Activated naive CD8-positive, alpha-beta T cell treated with anti-CD3 and anti-CD28 coated beads, Interleukin-2, amount 50 U/mL, for 16 hours (primary cell): ENCODE measurements at regions not wholly inside any gene's neighbourhood (a gene's known extent, or its start where the extent isn't known, plus 50 kb on each side); places are given as distances from the start of the nearest gene placed in this dataset.
"Not testable (repeated sequence)": the region's sequence is repeated elsewhere in the genome, so short reads cannot be mapped to it uniquely, and the experiment has no call there.

Experiments used
- DNase-seq: peaks from one replicate; pipeline ENCODE4 v3.0.0-alpha.2; 2020; ENCODE audit warnings: low read depth, low spot score

GRCh38 chr16:17748044-17748719, 277.4 kb upstream of the XYLT1 start:
- no peak for DNase-seq

- DNase-seq: no peak
Observed at GRCh38 chr16:17747081-17747756, 276.5 kb upstream of the XYLT1 start.

GRCh38 chr16:17744921-17745572, 274.3 kb upstream of the XYLT1 start:
- no peak for DNase-seq

GRCh38 chr16:17743578-17743977, 272.8 kb upstream of the XYLT1 start:
- DNase-seq: no peak

GRCh38 chr16:17743158-17743557, 272.4 kb upstream of the XYLT1 start:
- no peak for DNase-seq

- DNase-seq: not testable (repeated sequence)
Observed at GRCh38 chr16:17735099-17735498, 264.3 kb upstream of the XYLT1 start.

- DNase-seq: no peak
Observed at GRCh38 chr16:17729820-17730219, 259.1 kb upstream of the XYLT1 start.

GRCh38 chr16:17728196-17728595, 257.4 kb upstream of the XYLT1 start:
- no peak for DNase-seq

GRCh38 chr16:17724242-17724898, 253.6 kb upstream of the XYLT1 start:
- no peak for DNase-seq

- no peak for DNase-seq
Observed at GRCh38 chr16:17723531-17724134, 252.9 kb upstream of the XYLT1 start.

GRCh38 chr16:17718495-17718894, 247.7 kb upstream of the XYLT1 start:
- DNase-seq: no peak

GRCh38 chr16:17705847-17706246, 235.1 kb upstream of the XYLT1 start:
- DNase-seq: no peak

GRCh38 chr16:17696616-17697015, 225.9 kb upstream of the XYLT1 start:
- no peak for DNase-seq

GRCh38 chr16:17692484-17692883, 221.7 kb upstream of the XYLT1 start:
- no peak for DNase-seq

GRCh38 chr16:17691899-17692176, 221.1 kb upstream of the XYLT1 start:
- no peak for DNase-seq

GRCh38 chr16:17691106-17691898, 220.5 kb upstream of the XYLT1 start:
- DNase-seq: no peak

- DNase-seq: no peak
Observed at GRCh38 chr16:17685447-17685846, 214.7 kb upstream of the XYLT1 start.

GRCh38 chr16:17683281-17683680, 212.5 kb upstream of the XYLT1 start:
- no peak for DNase-seq

GRCh38 chr16:17676171-17676570, 205.4 kb upstream of the XYLT1 start:
- no peak for DNase-seq

GRCh38 chr16:17668386-17668785, 197.6 kb upstream of the XYLT1 start:
- DNase-seq: no peak

- DNase-seq: no peak
Observed at GRCh38 chr16:17666293-17666692, 195.5 kb upstream of the XYLT1 start.
